ENCODE measurements at regions not wholly inside any gene's neighbourhood (a gene's known extent, or its start where the extent isn't known, plus 50 kb on each side); places are given as distances from the start of the nearest gene placed in this dataset.

DNA sequence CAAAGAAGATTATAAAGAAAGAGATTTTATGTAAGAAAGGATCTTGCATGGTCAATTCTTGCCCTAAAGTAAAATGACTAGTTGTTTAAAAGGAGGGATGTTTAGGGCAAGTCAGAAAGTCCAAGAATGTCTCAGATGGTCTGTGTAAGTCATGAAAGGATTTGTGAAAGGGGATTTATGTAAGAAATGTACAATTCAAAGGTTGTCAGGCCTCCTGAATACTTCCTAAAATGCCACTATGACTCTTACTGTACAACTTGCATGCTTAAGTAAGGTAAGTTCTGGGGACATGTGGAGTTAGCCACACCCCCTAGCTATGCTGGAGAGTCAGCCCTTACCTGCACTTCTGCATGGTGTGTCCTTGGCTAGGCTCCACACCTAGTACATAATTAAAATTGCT lies 328.9 kb upstream of the TGFBR2 start:
- TF ChIP-seq, protein P1, sequence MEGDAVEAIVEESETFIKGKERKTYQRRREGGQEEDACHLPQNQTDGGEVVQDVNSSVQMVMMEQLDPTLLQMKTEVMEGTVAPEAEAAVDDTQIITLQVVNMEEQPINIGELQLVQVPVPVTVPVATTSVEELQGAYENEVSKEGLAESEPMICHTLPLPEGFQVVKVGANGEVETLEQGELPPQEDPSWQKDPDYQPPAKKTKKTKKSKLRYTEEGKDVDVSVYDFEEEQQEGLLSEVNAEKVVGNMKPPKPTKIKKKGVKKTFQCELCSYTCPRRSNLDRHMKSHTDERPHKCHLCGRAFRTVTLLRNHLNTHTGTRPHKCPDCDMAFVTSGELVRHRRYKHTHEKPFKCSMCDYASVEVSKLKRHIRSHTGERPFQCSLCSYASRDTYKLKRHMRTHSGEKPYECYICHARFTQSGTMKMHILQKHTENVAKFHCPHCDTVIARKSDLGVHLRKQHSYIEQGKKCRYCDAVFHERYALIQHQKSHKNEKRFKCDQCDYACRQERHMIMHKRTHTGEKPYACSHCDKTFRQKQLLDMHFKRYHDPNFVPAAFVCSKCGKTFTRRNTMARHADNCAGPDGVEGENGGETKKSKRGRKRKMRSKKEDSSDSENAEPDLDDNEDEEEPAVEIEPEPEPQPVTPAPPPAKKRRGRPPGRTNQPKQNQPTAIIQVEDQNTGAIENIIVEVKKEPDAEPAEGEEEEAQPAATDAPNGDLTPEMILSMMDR (conservative IDR thresholded peaks at IDR 0.05) = no peak
- no peak for TF ChIP-seq ZFX (IDR thresholded peaks at IDR 0.05)
